NCI-H128 (cell line): ENCODE measurements at regions not wholly inside any gene's neighbourhood (a gene's known extent, or its start where the extent isn't known, plus 50 kb on each side); places are given as distances from the start of the nearest gene placed in this dataset.

Experiments used
- DNase-seq: peaks from one replicate; lab custom pipeline; 2025; ENCODE audit not compliant: unreplicated experiment; lab: John Stamatoyannopoulos, UW

GRCh38 chr2:176704282-176704858, 435.1 kb downstream of the MTX2 start:
- DNase-seq = no peak

- no peak for DNase-seq
Measured at GRCh38 chr2:176709149-176709951, 440.1 kb downstream of the MTX2 start.

GRCh38 chr2:176709991-176710390, 440.7 kb downstream of the MTX2 start:
- DNase-seq = no peak

- no peak for DNase-seq
Measured at GRCh38 chr2:176710657-176711186, 441.5 kb downstream of the MTX2 start.

- no peak for DNase-seq
Measured at GRCh38 chr2:176725873-176726645, 456.8 kb downstream of the MTX2 start.

- no peak for DNase-seq
Measured at GRCh38 chr2:176727696-176728095, 458.5 kb downstream of the MTX2 start.

- no peak for DNase-seq
Measured at GRCh38 chr2:176729706-176730569, 460.7 kb downstream of the MTX2 start.

GRCh38 chr2:176732780-176733179, 463.5 kb downstream of the MTX2 start:
- no peak for DNase-seq

- no peak for DNase-seq
Measured at GRCh38 chr2:176733698-176734430, 464.6 kb downstream of the MTX2 start.

GRCh38 chr2:176734868-176735267, 465.6 kb downstream of the MTX2 start:
- no peak for DNase-seq

GRCh38 chr2:176742271-176742670, 470.3 kb upstream of the HNRNPA3 start:
- DNase-seq = no peak

GRCh38 chr2:176743671-176744070, 468.9 kb upstream of the HNRNPA3 start:
- DNase-seq = no peak

GRCh38 chr2:176744146-176744545, 468.4 kb upstream of the HNRNPA3 start:
- no peak for DNase-seq

GRCh38 chr2:176745543-176746200, 466.9 kb upstream of the HNRNPA3 start:
- no peak for DNase-seq

GRCh38 chr2:176746411-176746810, 466.2 kb upstream of the HNRNPA3 start:
- no peak for DNase-seq

- DNase-seq = no peak
Measured at GRCh38 chr2:176747506-176747905, 465.1 kb upstream of the HNRNPA3 start.

- DNase-seq = no peak
Measured at GRCh38 chr2:176747928-176748327, 464.7 kb upstream of the HNRNPA3 start.

- no peak for DNase-seq
Measured at GRCh38 chr2:176748662-176749061, 463.9 kb upstream of the HNRNPA3 start.
